HG02588 (cell line): ENCODE measurements at regions not wholly inside any gene's neighbourhood (a gene's known extent, or its start where the extent isn't known, plus 50 kb on each side); places are given as distances from the start of the nearest gene placed in this dataset.

Experiments
- ATAC-seq: cut with Tn5 transposase; IDR thresholded peaks from one replicate; pipeline ENCODE4 v1.9.1; 2021; ENCODE audit warnings: mild to moderate bottlenecking, moderate library complexity; ENCODE audit not compliant: unreplicated experiment

DNA sequence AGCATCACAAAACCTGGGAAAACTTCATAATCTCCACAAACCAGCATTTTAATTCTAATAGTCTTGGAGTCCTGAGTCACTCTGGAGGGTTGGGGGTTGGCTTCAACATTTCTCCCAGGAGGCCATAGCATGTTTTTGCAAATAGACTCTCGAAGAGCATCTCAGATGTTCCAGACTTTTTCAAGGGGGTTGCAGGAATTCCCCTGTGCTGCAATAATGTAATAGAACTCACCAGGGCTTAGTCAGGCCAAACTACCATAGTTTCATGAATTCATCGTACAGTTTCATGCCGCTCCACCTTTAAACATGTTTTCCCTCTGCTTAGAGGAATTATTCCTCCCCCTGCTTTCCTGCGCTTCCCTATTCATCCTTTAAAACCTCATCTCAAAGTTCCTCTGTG lies 499.5 kb upstream of the KLF4 start:
- ATAC-seq, result no peak

- no peak for ATAC-seq
These were observed 495.4 kb upstream of the KLF4 start for GRCh38 chr9:107984956-107985355.

GRCh38 chr9:107983762-107984161 lies 494.2 kb upstream of the KLF4 start:
- ATAC-seq, result no peak

- no peak for ATAC-seq
These were observed 493.6 kb upstream of the KLF4 start for GRCh38 chr9:107983181-107983603.

DNA sequence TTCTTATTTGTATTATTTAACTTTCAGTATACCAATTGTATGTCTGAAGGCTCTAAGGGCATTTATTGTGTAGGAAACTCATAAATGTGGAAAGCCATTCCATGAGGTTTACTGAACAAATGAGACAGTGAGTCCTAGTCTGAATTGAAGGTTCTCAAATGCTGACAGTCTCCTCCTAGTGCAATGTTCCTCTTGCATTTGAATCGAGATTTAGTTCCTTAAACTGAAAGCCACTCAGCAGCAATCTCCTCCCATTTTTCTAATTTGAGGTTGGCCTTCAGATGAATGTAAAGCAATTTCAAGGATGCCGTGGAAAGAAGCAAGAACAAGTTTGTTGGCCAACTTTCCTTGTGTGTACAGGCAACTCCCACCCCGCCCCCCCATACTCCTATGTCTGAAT lies 493.2 kb upstream of the KLF4 start:
- no peak for ATAC-seq

- ATAC-seq, result no peak
These were observed 492.4 kb upstream of the KLF4 start for GRCh38 chr9:107982001-107982400.

GRCh38 chr9:107980984-107981383 lies 491.4 kb upstream of the KLF4 start:
- ATAC-seq, result no peak

GRCh38 chr9:107976767-107977166 lies 487.2 kb upstream of the KLF4 start:
- ATAC-seq, result no peak

GRCh38 chr9:107975426-107976010 lies 485.9 kb upstream of the KLF4 start:
- ATAC-seq, result no peak

DNA sequence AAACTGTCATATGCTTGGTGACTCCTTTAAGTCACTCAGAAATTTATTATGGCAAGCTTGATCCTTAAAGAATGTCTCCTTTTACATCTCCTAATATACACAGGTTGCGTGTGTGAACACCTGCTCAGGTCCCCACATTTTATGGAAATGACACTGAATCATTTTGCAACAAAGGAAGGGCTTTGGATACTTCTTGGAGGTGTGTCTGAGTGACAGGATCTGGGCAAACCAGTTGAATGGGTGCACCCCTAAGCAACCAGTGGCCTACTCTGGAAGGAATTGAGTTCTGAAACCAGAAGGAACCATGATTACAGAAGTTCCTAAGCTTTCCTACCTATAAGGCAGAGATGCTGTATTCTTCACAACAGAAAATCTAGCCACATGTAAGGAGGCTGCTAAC lies 483.9 kb upstream of the KLF4 start:
- no peak for ATAC-seq

- ATAC-seq, result no peak
These were observed 482.8 kb upstream of the KLF4 start for GRCh38 chr9:107972346-107972745.

DNA sequence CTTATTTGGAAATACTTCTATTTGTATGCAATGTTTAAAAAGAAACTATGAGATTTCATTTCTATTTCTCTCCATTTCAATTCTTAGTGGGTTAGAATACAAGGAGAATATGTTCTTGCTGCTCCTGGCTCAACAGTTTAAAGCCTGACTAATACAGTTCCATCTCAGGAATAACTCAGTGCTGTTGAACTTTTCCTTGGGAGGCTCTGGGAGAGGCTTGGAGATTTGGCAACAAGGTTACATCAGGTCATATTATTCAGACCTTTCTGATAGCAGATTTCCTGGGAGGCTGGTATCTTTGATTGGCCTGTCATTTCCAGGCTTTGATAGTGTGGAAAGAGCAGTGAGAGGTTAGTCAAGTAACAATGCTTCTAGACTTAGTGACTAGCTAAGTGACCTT lies 481.7 kb upstream of the KLF4 start:
- no peak for ATAC-seq

DNA sequence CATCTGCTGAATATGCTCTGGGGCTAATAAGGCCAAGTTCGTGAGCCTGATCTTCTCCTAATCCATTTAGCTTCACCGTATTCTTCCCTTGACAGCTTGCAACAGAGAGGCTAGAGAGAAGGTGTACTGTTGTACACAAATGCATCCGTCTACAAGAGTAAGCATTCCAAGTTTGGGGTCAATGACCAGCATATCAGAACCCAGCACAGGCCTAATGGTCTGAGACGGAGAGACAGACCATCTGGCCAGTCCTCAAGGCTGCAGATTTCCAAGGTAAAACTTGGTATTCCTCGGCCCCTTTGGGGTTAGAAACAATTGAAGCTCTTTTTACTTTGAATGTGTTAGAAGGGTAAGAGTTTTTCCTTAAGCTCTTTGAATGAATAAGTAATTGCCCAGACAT lies 481.2 kb upstream of the KLF4 start:
- ATAC-seq, result no peak

- ATAC-seq, result no peak
These were observed 480.2 kb upstream of the KLF4 start for GRCh38 chr9:107969727-107970126.

DNA sequence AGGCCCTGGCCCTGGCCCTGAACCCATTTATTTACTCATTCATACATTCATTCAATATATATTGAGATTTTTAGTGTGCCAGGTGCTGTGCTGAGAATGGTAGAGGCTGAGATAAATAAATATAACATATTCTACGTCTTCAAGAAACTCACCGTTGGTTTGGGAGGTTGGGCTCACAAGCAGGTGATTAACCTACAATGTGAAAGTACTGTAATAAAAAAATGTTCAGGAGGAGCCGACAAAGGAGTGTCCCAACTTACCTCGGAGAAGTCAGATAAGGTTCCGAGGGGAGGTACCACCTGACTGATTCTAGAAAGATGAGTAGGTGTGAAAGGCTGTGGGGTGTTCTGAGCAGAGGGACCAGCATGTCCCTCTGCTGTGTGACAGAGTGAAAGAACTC lies 479.6 kb upstream of the KLF4 start:
- ATAC-seq, result no peak

- no peak for ATAC-seq
These were observed 473.7 kb upstream of the KLF4 start for GRCh38 chr9:107963246-107963645.

- no peak for ATAC-seq
These were observed 471.3 kb upstream of the KLF4 start for GRCh38 chr9:107960916-107961315.

DNA sequence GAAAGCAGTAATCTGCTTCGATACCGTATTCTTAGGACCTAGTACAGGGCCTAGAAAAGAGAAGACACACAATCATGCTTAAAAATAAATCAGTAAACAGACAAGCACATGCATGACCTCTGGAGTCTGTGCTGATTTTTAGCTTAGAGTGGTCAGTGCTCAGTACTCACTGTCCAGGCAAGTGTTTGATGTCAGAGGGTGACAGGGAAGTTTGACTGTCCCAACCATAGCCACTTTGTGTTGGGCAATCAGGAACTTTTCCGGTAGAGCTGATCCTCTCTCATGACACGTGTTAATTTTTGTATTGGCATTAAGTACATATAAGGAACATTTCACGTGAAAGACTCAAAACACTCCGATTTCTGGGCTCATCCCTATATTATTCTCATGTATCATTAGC lies 464.7 kb upstream of the KLF4 start:
- ATAC-seq, result no peak

DNA sequence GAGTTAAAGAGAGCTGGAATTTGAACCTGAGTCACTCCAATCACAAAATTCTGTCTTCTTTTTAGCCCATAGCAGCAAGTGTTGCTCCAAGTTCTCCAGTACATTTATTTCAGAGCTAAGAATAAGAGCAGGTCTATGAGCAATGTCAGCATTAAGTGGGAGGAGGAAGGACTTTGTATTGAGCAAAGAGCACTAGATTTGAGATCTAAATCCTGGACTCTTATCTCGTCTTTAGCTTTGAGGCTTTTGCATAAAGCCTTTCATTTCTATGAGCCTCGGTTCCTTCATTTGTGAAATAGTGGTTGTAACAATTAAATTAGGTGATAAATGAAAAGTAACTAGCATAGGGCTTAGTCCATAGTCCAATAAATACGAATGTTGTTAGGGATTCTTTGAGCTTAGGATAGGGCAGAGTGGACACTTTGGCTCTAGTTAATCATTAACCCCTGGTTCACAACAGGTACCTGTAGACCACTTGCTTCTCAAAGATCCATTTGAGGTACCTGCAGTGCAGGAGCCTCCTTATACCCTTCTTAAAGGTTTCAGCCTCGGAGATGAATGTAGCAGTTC lies 464.1 kb upstream of the KLF4 start:
- ATAC-seq, result no peak

- no peak for ATAC-seq
These were observed 463.2 kb upstream of the KLF4 start for GRCh38 chr9:107952773-107953172.

DNA sequence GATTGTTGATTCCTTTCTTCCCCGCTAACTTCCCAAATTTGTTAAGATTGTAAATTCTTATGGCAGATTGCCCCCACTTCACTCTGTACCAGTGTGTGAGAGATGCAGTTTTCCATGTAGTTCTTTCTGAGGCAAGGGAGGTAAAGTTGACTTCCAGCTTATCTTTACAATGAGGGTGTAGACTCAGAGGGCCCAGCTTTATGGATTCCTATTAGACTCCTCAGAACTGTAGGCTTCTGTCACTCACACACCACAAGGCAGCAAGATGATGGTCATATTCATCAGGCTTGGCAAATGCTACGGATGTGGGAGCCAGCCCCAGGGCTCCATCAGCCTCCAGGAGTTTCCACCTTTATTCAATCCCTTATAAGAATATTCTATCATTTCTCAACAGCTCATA lies 461.9 kb upstream of the KLF4 start:
- no peak for ATAC-seq

GRCh38 chr9:107949061-107949460 lies 459.5 kb upstream of the KLF4 start:
- ATAC-seq, result no peak

DNA sequence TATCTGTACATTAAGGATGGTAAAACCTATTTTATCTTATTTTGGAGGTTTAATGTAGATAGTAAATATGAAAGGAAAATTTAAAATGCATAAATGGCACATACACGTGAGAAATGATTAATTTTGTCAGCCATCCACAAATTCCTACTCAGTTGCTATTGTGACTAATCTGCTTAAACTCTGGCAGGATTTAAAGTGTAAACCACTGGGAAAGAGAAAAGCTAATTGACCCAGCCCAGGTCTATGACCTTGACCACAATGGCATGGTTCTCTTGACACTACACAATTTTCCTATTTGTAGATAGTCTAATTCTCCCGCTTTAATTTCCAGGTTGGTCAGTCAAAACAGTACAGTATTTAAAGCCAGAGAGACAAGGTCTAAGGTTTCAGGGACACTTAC lies 459.0 kb upstream of the KLF4 start:
- no peak for ATAC-seq
